ENCODE measurements at regions not wholly inside any gene's neighbourhood (a gene's known extent, or its start where the extent isn't known, plus 50 kb on each side); places are given as distances from the start of the nearest gene placed in this dataset.

- peaks cover 7 to 8% of the 10 kb centered on the region in 2 donors for H3K36me3 Mint-ChIP-seq
- DNase-seq (ENCODE audit: low spot score in 2 of 2) (no peak), ATAC-seq (no peak)
- no peak overlapping the region for H3K27ac Mint-ChIP-seq
- peaks cover 9 to 16% of the 10 kb centered on the region in 2 donors for H3K9me3 Mint-ChIP-seq
These were observed 58.1 kb downstream of the NPAP1 start for GRCh38 chr15:24733659-24734058.

- peaks cover 0 to 2% of the 10 kb centered on the region in 2 donors for H3K36me3 Mint-ChIP-seq
- ATAC-seq, result no peak
These were observed 58.8 kb downstream of the NPAP1 start for GRCh38 chr15:24734396-24734795.

GRCh38 chr15:24745290-24745689, 69.7 kb downstream of the NPAP1 start:
- Mint-ChIP-seq H3K36me3 (peaks cover 12 to 17% of the 10 kb centered on the region in 2 donors), H3K9me3 (peaks cover 11 to 19% of the 10 kb centered on the region in 2 donors), H3K27ac (no peak overlapping the region)
- ATAC-seq (no peak), DNase-seq (ENCODE audit: low spot score in 2 of 2) (no peak)

More at GRCh38 chr15:24734396-24734795, 58.8 kb downstream of the NPAP1 start:
- DNase-seq (ENCODE audit: low spot score in 2 of 2), result no peak
- no peak overlapping the region for H3K27ac Mint-ChIP-seq
- H3K9me3 Mint-ChIP-seq, result peaks cover 9 to 12% of the 10 kb centered on the region in 2 donors

- no peak overlapping the region for H3K27ac Mint-ChIP-seq
- H3K36me3 Mint-ChIP-seq, result peaks cover 12 to 17% of the 10 kb centered on the region in 2 donors
- DNase-seq (ENCODE audit: low spot score in 2 of 2), result no peak
- H3K9me3 Mint-ChIP-seq, result peaks cover 11 to 19% of the 10 kb centered on the region in 2 donors
- ATAC-seq, result no peak
These were observed 70.5 kb downstream of the NPAP1 start for GRCh38 chr15:24746094-24746493.

- no peak for DNase-seq (ENCODE audit: low spot score in 2 of 2)
- peaks cover under 1 to 9% of the 10 kb centered on the region in 2 donors for H3K36me3 Mint-ChIP-seq
- ATAC-seq, result no peak
- H3K9me3 Mint-ChIP-seq, result peaks cover 0 to 10% of the 10 kb centered on the region in 2 donors
- H3K27ac Mint-ChIP-seq, result no peak overlapping the region
These were observed 71.8 kb downstream of the NPAP1 start for GRCh38 chr15:24747376-24747775.

GRCh38 chr15:24748812-24749439, 73.4 kb downstream of the NPAP1 start:
- ATAC-seq (no peak), DNase-seq (ENCODE audit: low spot score in 2 of 2) (no peak)
- Mint-ChIP-seq H3K27ac (no peak overlapping the region), H3K36me3 (peaks cover 0 to 9% of the 10 kb centered on the region in 2 donors), H3K9me3 (peaks cover 0 to 10% of the 10 kb centered on the region in 2 donors)

- Mint-ChIP-seq H3K9me3 (peaks cover 14 to 20% of the 10 kb centered on the region in 2 donors), H3K36me3 (peaks cover 6 to 21% of the 10 kb centered on the region in 2 donors), H3K27ac (no peak overlapping the region)
- DNase-seq (ENCODE audit: low spot score in 2 of 2) (no peak), ATAC-seq (no peak)
These were observed 76.8 kb downstream of the NPAP1 start for GRCh38 chr15:24752354-24752753.

- peaks cover 6 to 21% of the 10 kb centered on the region in 2 donors for H3K36me3 Mint-ChIP-seq
- no peak overlapping the region for H3K27ac Mint-ChIP-seq
- peaks cover 19 to 20% of the 10 kb centered on the region in 2 donors for H3K9me3 Mint-ChIP-seq
- DNase-seq (ENCODE audit: low spot score in 2 of 2), result no peak
- ATAC-seq, result no peak
These were observed 80.5 kb downstream of the NPAP1 start for GRCh38 chr15:24756101-24756500.

GRCh38 chr15:24760066-24760465, 84.5 kb downstream of the NPAP1 start:
- no peak for ATAC-seq
- Mint-ChIP-seq H3K36me3 (peaks cover 6 to 23% of the 10 kb centered on the region in 2 donors), H3K9me3 (peaks cover 23 to 28% of the 10 kb centered on the region in 2 donors), H3K27ac (no peak overlapping the region)
- no peak for DNase-seq (ENCODE audit: low spot score in 2 of 2)

- peaks cover 0 to 16% of the 10 kb centered on the region in 2 donors for H3K36me3 Mint-ChIP-seq
- DNase-seq (ENCODE audit: low spot score in 2 of 2) (no peak), ATAC-seq (no peak)
- H3K9me3 Mint-ChIP-seq, result peaks cover 19 to 20% of the 10 kb centered on the region in 2 donors
- no peak overlapping the region for H3K27ac Mint-ChIP-seq
These were observed 86.2 kb downstream of the NPAP1 start for GRCh38 chr15:24761704-24762302.

GRCh38 chr15:24763891-24764290, 88.3 kb downstream of the NPAP1 start:
- Mint-ChIP-seq H3K9me3 (peaks cover 17% of the 10 kb centered on the region in 2 donors), H3K27ac (no peak overlapping the region), H3K36me3 (peaks cover 0 to 17% of the 10 kb centered on the region in 2 donors)
- no peak for ATAC-seq
- DNase-seq (ENCODE audit: low spot score in 2 of 2), result no peak

GRCh38 chr15:24764375-24765171, 89.0 kb downstream of the NPAP1 start:
- Mint-ChIP-seq H3K36me3 (peaks cover 0 to 17% of the 10 kb centered on the region in 2 donors), H3K27ac (no peak overlapping the region), H3K9me3 (peaks cover 17% of the 10 kb centered on the region in 2 donors)
- DNase-seq (ENCODE audit: low spot score in 2 of 2) (no peak), ATAC-seq (no peak)

GRCh38 chr15:24766511-24767133, 91.0 kb downstream of the NPAP1 start:
- DNase-seq (ENCODE audit: low spot score in 2 of 2) (no peak), ATAC-seq (peak; percentile 68 to 77)
- Mint-ChIP-seq H3K9me3 (peaks cover 11 to 14% of the 10 kb centered on the region in 2 donors), H3K36me3 (peaks cover 3 to 8% of the 10 kb centered on the region in 2 donors), H3K27ac (no peak overlapping the region)

- DNase-seq (ENCODE audit: low spot score in 2 of 2) (no peak), ATAC-seq (no peak)
- Mint-ChIP-seq H3K36me3 (peaks cover 28 to 50% of the 10 kb centered on the region in 2 donors), H3K27ac (no peak overlapping the region), H3K9me3 (peaks cover 28 to 32% of the 10 kb centered on the region in 2 donors)
These were observed 96.7 kb downstream of the NPAP1 start for GRCh38 chr15:24772266-24772665.

- DNase-seq (ENCODE audit: low spot score in 2 of 2) (peak; percentile 35 to 62), ATAC-seq (peak; percentile 74 to 85)
- H3K36me3 Mint-ChIP-seq, result peaks cover 28 to 50% of the 10 kb centered on the region in 2 donors
- H3K27ac Mint-ChIP-seq, result peak overlapping the region; percentile 24 to 33
- peaks cover 28 to 35% of the 10 kb centered on the region in 2 donors for H3K9me3 Mint-ChIP-seq
These were observed 97.3 kb downstream of the NPAP1 start for GRCh38 chr15:24772686-24773373.

- DNase-seq (ENCODE audit: low spot score in 2 of 2) (no peak), ATAC-seq (no peak)
- no peak overlapping the region for H3K27ac Mint-ChIP-seq
- peaks cover 18 to 35% of the 10 kb centered on the region in 2 donors for H3K36me3 Mint-ChIP-seq
- H3K9me3 Mint-ChIP-seq, result peaks cover 21 to 29% of the 10 kb centered on the region in 2 donors
These were observed 101.7 kb downstream of the NPAP1 start for GRCh38 chr15:24777307-24777706.
